HL-60 (cell line): ENCODE measurements at regions not wholly inside any gene's neighbourhood (a gene's known extent, or its start where the extent isn't known, plus 50 kb on each side); places are given as distances from the start of the nearest gene placed in this dataset.

Source experiments
- CTCF ChIP-seq: IDR thresholded peaks from one replicate; pipeline ENCODE4 v1.5.1; 2011; ENCODE audit warnings: low read length, control low read depth, inconsistent platforms; ENCODE audit not compliant: insufficient read depth
- GABPA ChIP-seq: IDR thresholded peaks from 2 replicates; pipeline ENCODE4 v1.6.1; 2012; ENCODE audit warnings: low read depth
- POLR2AphosphoS5 ChIP-seq: IDR thresholded peaks from 2 replicates; pipeline ENCODE4 v1.6.1; 2012; ENCODE audit warnings: low read depth
- REST ChIP-seq: IDR thresholded peaks from 2 replicates; pipeline ENCODE4 v1.6.1; 2012; ENCODE audit warnings: low read depth; ENCODE audit not compliant: insufficient replicate concordance

GRCh38 chr5:60184606-60185005 lies 291.1 kb upstream of the PDE4D start:
- TF ChIP-seq CTCF: no peak
- TF ChIP-seq REST: no peak
- TF ChIP-seq GABPA: no peak
- TF ChIP-seq POLR2AphosphoS5: no peak
